GM21528 (cell line): ENCODE measurements at regions not wholly inside any gene's neighbourhood (a gene's known extent, or its start where the extent isn't known, plus 50 kb on each side); places are given as distances from the start of the nearest gene placed in this dataset.
"Not testable (repeated sequence)": the region's sequence is repeated elsewhere in the genome, so short reads cannot be mapped to it uniquely, and the experiment has no call there.

Source experiments
- ATAC-seq: cut with Tn5 transposase; IDR thresholded peaks from one replicate; pipeline ENCODE4 v1.9.1; 2021; ENCODE audit warnings: mild to moderate bottlenecking, moderate library complexity; ENCODE audit not compliant: unreplicated experiment, low FRiP score

DNA sequence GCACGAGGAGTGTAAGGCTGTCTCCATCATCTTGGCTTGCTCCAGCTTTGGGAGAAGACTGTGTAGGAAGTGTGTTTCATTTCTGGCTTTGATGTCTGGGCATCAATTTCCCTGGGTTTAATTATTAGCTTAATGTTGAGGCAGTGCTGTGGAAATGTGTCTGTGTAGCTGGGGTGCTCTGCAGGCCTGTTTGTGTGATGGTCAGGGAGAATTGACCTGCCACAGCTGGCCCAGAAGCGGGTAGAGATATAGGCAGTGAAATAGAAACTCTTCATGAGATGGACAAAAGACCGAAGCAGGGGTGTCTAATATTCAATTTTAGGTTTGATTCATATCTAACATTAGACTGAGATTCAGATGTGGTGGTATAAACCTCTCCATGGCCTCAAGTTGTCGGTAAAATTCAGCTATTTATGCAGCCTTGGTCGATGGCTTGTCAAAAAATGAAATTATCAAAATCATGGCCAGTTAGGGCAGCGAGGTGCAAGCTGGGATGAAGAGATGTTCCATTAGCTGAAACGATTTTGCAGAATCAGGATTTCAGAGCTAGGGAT, 95.3 kb upstream of the SNX9 start:
- no peak for ATAC-seq

GRCh38 chr6:157728183-157728881, 94.7 kb upstream of the SNX9 start:
- ATAC-seq, result no peak

- no peak for ATAC-seq
These were observed 91.8 kb upstream of the SNX9 start for GRCh38 chr6:157731221-157731620.

- no peak for ATAC-seq
These were observed 91.0 kb upstream of the SNX9 start for GRCh38 chr6:157732007-157732406.

- no peak for ATAC-seq
These were observed 90.5 kb upstream of the SNX9 start for GRCh38 chr6:157732416-157733161.

DNA sequence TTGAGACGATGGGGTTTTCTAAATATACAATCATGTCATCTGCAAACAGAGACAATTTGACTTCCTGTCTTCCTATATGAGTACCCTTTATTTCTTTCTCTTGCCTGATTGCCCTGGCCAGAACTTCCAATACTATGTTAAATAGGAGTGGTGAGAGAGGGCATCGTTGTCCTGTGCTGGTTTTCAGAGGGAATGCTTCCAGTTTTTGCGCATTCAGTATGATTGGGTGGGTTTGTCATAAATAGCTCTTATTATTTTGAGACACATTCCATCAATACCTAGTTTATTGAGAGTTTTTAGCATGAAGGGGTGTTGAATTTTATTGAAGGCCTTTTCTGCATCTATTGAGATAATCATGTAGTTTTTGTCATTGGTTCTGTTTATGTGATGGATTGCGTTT, 86.5 kb upstream of the SNX9 start:
- ATAC-seq, result not testable (repeated sequence)

DNA sequence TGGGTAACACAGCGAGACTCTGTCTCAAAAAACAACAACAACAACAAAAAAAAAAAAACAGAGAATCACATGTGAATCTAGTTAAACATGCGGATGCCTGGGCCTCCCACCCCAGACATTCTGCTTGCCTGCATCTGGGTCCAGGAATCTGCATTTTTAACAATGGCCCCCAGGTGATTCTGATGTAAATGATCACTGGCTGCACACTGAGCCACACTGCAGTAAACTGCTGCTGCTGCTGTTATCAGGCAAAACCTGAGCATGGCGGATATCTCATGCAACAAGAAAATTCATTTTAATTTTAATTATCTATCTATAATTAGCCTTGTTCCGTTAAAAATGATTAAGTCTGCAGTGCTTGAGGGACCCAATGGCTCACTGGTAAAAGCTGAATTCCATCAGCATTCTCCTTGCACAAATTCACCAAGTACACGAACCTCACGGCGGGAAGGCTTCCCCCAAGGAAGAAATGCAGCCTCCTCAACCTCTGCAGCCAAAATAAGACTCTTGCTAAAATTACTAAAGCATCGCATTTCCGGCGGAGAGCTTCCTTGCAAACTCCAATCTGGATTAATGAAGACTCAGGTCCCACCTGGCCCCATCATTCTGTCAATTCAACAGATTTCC, 81.6 kb upstream of the SNX9 start:
- ATAC-seq, result no peak

GRCh38 chr6:157741948-157742556, 81.0 kb upstream of the SNX9 start:
- no peak for ATAC-seq

DNA sequence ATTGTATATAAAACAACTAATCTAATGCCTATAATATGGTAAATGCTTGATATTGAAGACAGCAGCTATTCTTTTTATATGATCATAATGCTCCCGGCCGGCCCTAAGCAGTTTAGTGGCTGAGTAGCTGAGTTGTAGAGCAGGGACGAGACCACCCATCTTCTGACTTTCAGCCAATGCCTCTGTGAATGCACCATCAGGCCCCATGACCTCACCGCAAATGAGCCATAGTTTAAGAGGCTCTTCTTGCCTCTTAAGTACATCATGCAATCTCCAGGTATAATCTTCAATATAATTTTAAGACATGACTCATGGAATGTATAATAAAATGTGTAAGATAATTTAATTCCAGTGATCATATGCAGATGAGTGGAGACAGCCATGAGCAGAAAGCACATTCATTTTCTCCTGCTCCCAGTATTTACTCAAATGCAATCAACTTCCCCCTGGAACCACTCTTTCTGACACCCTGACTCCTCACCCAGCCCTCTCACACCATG, 78.9 kb upstream of the SNX9 start:
- no peak for ATAC-seq

GRCh38 chr6:157746897-157747296, 76.1 kb upstream of the SNX9 start:
- no peak for ATAC-seq

GRCh38 chr6:157747370-157747769, 75.7 kb upstream of the SNX9 start:
- ATAC-seq, result no peak

GRCh38 chr6:157748839-157749571, 74.0 kb upstream of the SNX9 start:
- ATAC-seq, result no peak

- ATAC-seq, result not testable (repeated sequence)
These were observed 72.1 kb upstream of the SNX9 start for GRCh38 chr6:157750973-157751372.

GRCh38 chr6:157751547-157752200, 71.4 kb upstream of the SNX9 start:
- ATAC-seq, result no peak

- ATAC-seq, result not testable (repeated sequence)
These were observed 70.2 kb upstream of the SNX9 start for GRCh38 chr6:157752879-157753278.

DNA sequence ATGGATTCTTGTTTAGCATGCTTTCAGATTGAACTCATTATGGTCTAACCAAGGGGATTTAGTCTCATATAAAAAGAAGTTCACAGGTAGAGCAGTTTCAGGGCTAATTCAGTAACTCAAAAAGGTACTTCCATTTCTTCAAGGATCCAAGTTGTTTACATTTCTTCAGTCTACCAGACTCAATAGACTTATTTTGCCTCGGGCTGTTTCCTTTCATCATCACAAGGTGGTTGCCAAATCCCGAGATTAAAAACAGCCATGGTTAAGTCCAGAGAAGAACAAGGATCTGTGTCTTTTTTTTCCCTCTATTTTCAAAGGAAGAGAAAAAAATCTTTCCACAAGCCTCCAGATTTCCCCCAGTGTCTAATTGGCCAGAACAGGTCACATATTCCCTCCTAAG, 69.8 kb upstream of the SNX9 start:
- no peak for ATAC-seq

- ATAC-seq, result not testable (repeated sequence)
These were observed 69.2 kb upstream of the SNX9 start for GRCh38 chr6:157753801-157754200.

DNA sequence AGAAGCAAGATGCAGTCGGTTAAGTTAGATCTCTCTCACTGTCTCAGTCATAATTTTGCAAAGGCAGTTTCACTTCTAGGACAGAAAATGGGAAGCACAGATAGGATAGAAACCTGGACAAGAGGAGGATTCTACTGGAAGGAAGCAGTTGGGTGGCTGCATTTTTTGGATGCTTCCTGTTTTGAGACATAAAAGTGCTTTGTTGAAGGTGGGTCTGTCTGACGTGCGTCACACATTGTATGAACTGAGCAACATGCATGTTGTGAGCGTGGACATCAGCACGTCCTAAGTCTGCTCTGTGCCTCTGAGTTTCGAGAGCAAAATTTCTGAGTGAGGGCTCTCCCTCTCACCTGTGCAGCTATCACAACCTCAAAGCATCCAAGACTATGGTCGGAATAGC, 68.7 kb upstream of the SNX9 start:
- no peak for ATAC-seq

GRCh38 chr6:157755032-157755745, 67.9 kb upstream of the SNX9 start:
- ATAC-seq, result no peak
